GM04503 (cell line): ENCODE measurements at regions not wholly inside any gene's neighbourhood (a gene's known extent, or its start where the extent isn't known, plus 50 kb on each side); places are given as distances from the start of the nearest gene placed in this dataset.
"Not testable (repeated sequence)": the region's sequence is repeated elsewhere in the genome, so short reads cannot be mapped to it uniquely, and the experiment has no call there.

Experiments
- DNase-seq: peaks from one replicate; pipeline ENCODE4 v3.0.0-alpha.2; 2012; ENCODE audit warnings: low read depth

GRCh38 chr2:181737302-181737701 is 57.0 kb upstream of the NEUROD1 start:
- DNase-seq: not testable (repeated sequence)

DNA sequence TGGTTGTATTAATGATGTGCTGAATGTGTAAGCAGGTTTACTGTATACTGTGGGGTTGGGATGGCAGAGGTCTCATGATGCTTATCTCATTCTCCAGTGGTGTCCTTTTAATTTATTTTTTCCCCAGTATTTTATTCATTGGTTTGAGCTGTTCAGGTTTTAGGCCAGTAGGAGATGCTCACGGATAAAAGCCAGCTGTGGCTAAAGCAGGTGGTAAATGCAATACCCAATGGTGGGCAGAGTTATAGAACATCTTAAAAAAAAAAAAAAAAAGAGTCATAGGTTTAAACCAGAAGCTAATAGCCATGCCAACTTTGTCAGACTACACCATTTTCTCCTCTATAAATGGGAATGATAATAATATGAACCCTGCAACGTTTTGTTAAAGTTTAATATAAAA is 57.8 kb upstream of the NEUROD1 start:
- DNase-seq: no peak

- DNase-seq: no peak
Measured at GRCh38 chr2:181738563-181738962, 58.2 kb upstream of the NEUROD1 start.

- DNase-seq: no peak
Measured at GRCh38 chr2:181741756-181742155, 61.4 kb upstream of the NEUROD1 start.

DNA sequence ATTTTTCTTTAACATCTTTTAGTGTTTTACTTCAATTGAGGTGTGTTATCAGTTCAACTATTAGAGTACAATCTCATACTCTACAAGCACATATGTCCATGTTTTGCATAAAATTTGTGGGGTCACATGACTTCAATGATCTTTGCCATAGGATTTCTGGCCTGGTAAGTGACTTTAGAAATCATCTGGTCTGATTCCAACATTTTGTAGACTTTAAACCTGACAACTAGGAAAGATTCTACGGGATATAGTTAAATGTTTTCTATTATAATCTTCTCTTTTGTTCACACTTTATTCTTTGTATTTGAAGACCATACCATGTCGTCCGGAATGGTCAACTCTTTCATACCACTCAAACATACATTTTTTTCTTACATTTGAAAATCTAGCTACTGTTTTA is 62.0 kb upstream of the NEUROD1 start:
- DNase-seq: no peak

DNA sequence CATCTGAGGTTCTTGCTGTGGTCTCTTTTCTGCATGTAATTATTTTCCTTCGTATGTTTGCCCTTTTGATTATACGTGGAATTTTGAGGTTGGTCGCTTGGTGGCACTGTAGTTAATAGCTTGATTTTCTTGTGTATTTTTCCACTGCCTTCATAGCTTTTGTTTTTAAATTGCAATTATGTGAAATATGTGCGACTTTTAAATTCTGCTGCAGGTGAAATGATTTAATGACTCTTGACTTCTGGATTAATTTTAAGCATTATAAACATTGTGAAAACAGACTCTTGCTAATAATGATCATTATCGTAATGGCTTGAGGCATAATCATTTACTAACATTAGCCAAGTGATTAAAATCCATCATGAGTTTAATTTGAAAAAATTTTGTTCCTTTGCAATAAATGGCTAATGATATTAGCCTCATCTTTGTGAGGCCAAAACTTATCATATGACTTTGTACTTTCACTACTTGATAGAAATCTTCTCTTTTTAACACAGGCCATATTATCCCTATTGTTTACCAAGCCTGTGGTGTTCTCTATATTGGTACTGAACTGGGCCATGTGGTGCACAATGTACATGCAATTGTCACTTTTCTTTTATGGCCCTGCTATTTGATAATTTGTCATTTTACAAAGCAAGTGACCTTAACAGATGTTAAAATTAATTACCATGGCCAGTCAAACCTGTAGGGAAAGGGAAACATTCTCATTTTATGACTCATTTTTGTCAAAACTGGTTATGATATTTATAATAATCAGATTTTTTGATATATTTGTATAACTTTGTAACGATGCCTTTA is 62.8 kb upstream of the NEUROD1 start:
- no peak for DNase-seq

DNA sequence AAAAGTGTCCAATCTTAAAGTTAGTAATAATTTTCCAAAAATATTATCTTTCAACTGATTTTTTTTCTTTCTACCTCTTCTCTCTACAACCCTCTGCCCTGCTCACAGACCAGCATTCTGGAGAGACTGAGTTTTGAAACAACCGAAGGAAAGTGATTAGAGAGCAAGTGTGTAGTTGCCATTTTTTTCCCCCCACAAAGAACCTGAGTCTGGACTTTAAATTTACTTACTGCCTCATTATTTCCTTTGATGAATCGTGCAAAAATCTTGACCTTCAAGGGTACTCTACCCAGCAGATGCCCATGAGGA is 63.4 kb upstream of the NEUROD1 start:
- DNase-seq: no peak

- DNase-seq: no peak
Measured at GRCh38 chr2:181745796-181746540, 65.7 kb upstream of the NEUROD1 start.

GRCh38 chr2:181746844-181747243 is 66.5 kb upstream of the NEUROD1 start:
- no peak for DNase-seq

- DNase-seq: no peak
Measured at GRCh38 chr2:181750305-181750704, 70.0 kb upstream of the NEUROD1 start.

DNA sequence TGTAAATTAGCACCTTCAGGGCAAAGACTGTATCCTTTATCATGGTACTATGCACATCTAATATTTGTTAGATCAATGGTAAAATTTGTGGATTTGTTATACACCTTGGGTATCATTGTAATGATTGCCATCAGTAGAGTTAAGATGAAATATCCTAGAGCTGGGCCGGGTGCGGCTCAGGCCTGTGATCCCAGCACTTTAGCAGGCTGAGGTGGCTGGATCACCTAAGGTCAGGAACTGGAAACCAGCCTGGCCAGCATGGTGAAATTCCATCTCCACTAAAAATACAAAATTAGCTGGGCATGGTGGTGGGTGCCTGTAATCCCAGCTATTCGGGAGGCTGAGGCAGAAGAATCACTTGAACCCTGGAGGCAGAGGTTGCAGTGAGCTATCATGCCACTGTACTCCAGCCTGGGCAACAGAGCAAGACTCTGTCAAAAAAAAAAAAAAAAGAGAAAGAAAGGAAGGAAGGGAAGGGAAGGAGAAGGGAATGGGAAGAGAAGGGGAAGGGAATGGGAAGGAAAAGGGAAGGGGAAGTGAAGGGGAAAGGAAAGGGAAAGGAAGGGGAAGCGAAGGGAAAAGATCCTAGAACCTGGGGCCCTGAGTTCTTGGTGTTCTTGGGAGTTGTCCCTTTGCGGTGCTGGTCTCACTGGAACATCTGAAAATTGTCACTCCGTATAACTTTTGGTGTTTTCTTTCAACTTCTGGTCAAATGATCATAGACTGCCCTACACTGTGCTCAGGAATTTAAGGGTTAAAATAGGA is 71.1 kb upstream of the NEUROD1 start:
- no peak for DNase-seq

- no peak for DNase-seq
Measured at GRCh38 chr2:181752301-181752700, 72.0 kb upstream of the NEUROD1 start.

GRCh38 chr2:181753686-181754085 is 73.4 kb upstream of the NEUROD1 start:
- DNase-seq: no peak

DNA sequence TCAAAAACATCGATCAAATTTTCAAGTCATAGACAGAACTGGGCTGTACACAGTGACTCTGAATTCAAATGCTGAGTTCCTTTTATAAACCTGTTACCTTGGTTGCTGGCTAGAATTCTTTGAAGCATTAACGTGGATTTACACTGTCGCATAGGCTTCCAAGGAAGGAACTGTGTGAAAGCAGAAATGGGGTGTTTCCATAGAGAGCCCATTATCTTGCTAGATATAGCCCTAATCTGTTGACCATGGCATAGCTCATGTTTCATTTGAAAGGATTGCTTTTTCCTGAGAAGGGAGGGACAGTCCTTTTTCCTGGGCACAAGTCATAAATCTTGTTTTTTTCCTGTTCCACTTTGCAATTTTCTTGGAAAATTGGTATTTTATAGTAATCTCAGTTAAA is 73.8 kb upstream of the NEUROD1 start:
- no peak for DNase-seq

DNA sequence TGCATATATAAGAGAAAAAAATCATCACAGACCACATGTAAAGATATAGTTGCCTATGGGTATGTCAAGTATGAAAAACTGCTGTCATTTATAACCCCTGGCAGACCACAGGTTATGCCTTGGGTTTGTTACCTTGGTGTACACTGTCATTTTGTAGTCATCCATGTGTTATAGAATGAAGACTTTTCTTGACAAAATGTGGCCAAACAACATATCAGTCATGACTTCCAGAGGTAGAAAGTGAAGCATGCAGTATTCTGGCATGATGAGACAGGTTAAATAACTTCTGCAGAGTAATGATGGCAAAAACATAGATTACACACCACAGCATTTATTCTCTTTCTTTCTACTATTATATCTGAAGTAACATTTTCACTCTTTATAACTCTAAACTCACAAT is 74.9 kb upstream of the NEUROD1 start:
- no peak for DNase-seq

GRCh38 chr2:181760521-181760920 is 80.2 kb upstream of the NEUROD1 start:
- no peak for DNase-seq

DNA sequence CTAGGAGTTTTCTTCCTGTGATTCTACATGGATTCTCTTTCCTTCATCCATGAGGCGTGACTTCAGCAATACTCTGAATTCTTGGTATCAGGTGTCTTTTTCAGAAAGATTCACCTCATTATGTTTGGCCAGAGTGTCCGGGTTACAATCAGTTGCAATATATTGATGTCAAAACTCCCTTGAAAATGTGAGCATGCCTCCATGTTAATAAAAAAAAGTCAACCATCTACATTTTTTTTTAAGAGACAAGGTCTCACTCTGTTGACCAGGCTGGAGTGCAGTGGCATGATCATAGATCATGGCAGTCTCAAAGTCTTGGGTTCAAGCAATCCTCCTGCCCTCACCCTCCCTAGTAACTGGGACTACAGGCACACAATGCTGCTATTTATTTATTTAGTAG is 80.9 kb upstream of the NEUROD1 start:
- DNase-seq: no peak

DNA sequence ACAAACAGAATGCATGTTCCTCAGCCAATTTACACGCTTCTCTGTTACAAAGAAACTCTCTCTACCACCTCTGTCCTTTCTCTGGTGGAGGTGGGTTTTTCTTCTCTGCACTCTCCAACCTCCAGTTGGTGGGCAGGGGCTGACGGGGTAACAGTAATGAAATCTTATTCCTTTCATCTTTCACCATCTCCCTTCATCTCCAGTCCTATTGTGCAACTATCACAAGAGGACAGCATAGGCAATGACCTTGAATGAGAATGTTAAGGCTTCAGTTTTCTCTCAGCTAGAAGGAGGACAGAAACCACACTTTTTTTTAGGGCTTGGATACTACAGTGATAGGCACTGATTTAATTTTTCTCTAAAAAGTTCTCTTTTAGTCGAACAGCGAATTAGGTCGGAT is 81.7 kb upstream of the NEUROD1 start:
- DNase-seq: no peak

GRCh38 chr2:181762848-181763247 is 82.5 kb upstream of the NEUROD1 start:
- DNase-seq: no peak

- no peak for DNase-seq
Measured at GRCh38 chr2:181763423-181763822, 83.1 kb upstream of the NEUROD1 start.

DNA sequence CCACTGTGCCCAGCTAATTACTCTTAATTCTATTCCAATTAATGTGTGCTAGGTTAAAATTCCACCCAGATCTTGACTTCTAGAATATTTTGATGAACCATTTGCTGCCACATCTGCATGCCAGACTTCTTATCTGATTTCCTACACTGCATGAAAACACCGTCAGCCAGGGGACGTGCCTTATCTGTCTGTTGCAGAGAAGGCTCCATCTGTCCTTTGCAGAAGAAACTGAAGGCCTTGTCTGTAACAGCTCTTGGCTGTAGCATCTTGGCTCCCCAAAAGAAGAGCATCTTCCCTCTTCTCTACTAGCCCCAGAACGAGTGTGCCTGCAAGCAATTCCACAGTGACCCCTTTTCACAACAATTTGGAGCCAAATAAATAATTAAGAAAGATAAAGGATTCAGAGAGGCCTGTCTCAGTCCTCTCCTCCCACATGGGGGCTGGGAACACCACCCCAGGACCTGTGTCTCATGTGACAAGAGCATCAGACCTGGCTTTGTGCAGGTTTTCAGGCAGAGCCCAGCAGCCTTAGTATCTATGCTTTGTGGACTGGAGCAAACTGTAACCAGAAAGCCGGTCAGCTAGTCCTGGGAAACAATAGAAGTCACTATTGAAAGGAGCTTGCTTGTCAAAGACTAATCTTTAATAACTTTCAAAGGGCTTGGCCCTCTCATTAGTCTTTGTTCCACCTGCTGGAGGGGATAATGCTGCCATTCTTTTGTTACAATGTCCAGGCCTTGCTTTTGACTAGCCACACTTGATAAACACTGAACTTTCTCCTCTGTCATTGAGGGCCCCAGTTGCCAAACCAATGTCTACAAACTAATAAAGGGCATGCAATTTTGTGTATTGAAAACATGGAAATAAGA is 84.0 kb upstream of the NEUROD1 start:
- DNase-seq: no peak

DNA sequence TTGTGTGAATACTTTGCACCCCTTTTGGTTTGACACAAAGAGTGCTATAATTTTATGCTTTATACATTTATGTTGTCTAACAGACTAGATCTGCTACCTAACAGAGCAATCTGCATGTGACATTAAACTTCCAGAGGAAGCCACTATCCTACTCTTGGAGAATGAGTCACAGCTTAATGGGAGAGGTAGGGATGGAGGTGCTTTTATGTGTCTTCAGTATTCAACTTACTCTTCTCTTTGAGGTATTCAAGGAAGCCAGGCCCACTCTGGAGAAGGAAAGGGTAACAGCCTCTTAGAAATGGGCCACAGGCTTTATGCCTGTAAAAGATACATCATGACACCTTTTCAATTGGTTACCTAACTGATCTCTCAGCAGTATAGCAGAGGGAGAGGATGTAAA is 85.8 kb upstream of the NEUROD1 start:
- no peak for DNase-seq
